ENCODE measurements at regions not wholly inside any gene's neighbourhood (a gene's known extent, or its start where the extent isn't known, plus 50 kb on each side); places are given as distances from the start of the nearest gene placed in this dataset.

DNA sequence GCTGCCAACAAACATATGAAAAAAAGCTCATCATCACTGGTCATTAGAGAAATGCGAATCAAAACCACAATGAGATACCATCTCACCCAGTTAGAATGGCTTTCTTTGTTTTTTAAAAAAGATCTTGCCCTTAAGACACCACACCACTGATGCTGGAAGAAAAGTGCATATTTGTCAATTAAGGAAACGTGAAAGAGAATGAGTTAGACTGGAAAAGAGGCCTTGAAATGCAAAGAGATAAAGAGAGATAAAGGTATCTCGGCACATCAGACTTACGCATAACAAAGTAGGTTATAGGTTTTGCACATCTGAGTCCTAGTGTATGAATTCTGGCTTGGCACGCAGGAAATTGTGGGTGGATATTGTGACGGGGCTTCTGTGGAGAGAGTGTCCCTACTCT, 149.5 kb downstream of the MTX2 start:
- H3K4me3 ChIP-seq: no peak overlapping the region
- H3K27ac ChIP-seq: no peak overlapping the region
- no peaks in the 10 kb centered on the region for H3K9me3 ChIP-seq
- no peak overlapping the region for H3K4me2 ChIP-seq
- ATAC-seq (no peak), DNase-seq (ENCODE audit: low read depth in 1 of 2, low spot score in 1 of 2) (no peak), FAIRE-seq (no peak)
- 89% methylated on average over 6 of the region's 6 CpGs for whole genome bisulfite sequencing (ENCODE audit: missing lambda C conversion rate)
- TF ChIP-seq, protein P1, sequence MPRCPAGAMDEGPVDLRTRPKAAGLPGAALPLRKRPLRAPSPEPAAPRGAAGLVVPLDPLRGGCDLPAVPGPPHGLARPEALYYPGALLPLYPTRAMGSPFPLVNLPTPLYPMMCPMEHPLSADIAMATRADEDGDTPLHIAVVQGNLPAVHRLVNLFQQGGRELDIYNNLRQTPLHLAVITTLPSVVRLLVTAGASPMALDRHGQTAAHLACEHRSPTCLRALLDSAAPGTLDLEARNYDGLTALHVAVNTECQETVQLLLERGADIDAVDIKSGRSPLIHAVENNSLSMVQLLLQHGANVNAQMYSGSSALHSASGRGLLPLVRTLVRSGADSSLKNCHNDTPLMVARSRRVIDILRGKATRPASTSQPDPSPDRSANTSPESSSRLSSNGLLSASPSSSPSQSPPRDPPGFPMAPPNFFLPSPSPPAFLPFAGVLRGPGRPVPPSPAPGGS (IDR thresholded peaks at IDR 0.05): no peak
- CTCF ChIA-PET: interaction anchor here (4.3 kb wide), 1 partner anchor 36 kb away, joined by 15 read pairs; no protein-coding TSS in a partner anchor
- peaks cover 7% of the 10 kb centered on the region; the same call in 2 of the 3 replicates for H3K4me1 ChIP-seq
- POLR2A ChIA-PET: no interaction called here

DNA sequence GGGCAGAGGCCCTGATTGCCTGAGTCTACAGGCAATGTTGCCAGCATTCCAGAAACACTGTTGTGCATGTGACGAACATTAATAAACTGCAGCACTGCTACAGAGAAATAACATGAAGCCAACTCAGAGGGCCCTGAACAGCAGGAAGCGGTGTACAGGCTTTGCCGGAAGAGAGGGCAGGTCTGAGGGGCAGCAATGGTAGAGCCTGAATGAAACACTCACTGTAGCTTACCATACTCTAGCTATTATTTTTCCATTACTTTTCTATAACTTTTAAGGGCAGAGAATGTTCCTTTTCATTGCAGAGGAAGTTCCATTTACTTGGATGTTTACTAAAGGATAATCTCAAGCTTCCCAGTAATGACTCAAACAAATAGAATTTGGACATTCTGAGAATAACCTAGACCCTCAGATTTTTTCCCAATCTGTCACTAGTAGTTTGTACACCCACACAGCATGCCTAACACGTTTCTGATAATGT, 150.4 kb downstream of the MTX2 start:
- TF ChIP-seq RAD21 (conservative IDR thresholded peaks at IDR 0.05 in 1 of 2, IDR thresholded peaks at IDR 0.05 in 1 of 2) (no peak), TP53 (CRISPR knock-in tag; IDR thresholded peaks at IDR 0.05) (no peak), EHF (CRISPR knock-in tag; IDR thresholded peaks at IDR 0.05) (no peak), FOSL2 (IDR thresholded peaks at IDR 0.05) (no peak), FOSL2 (CRISPR knock-in tag; IDR thresholded peaks at IDR 0.05) (no peak), SMC3 (IDR thresholded peaks at IDR 0.05) (no peak), GATA3 (IDR thresholded peaks at IDR 0.05; ENCODE audit: borderline replicate concordance) (no peak), JUNB (IDR thresholded peaks at IDR 0.05) (no peak), KDM1A (IDR thresholded peaks at IDR 0.05; ENCODE audit: low read depth) (no peak), ZC3H11A (IDR thresholded peaks at IDR 0.05) (no peak), SREBF2 (IDR thresholded peaks at IDR 0.05) (no peak), HDAC2 (IDR thresholded peaks at IDR 0.05) (no peak), ESRRA (IDR thresholded peaks at IDR 0.05; ENCODE audit: borderline replicate concordance, low read length) (no peak)
- TF ChIP-seq, protein P2, sequence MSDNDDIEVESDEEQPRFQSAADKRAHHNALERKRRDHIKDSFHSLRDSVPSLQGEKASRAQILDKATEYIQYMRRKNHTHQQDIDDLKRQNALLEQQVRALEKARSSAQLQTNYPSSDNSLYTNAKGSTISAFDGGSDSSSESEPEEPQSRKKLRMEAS (IDR thresholded peaks at IDR 0.05): no peak
- TF ChIP-seq, protein P3, sequence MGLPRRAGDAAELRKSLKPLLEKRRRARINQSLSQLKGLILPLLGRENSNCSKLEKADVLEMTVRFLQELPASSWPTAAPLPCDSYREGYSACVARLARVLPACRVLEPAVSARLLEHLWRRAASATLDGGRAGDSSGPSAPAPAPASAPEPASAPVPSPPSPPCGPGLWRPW (IDR thresholded peaks at IDR 0.05): no peak
- POLR2A ChIA-PET: no interaction called here
- peak in 1 of 2 experiments; percentile 55; a peak in 3 of 6 replicates for ATAC-seq
- WGBS (ENCODE audit: missing lambda C conversion rate): 54% methylated on average over 4 of the region's 4 CpGs
- FAIRE-seq: no peak
- Histone ChIP-seq H3K9me3 (no peaks in the 10 kb centered on the region), H3K4me1 (peaks cover 7% of the 10 kb centered on the region; the same call in 2 of the 3 replicates), H3K27ac (no peak overlapping the region), H3K4me2 (no peak overlapping the region), H3K4me3 (no peak overlapping the region)
- no peak for DNase-seq (ENCODE audit: low read depth in 1 of 2, low spot score in 1 of 2)
- CTCF ChIA-PET: interaction anchor here (4.3 kb wide), 1 partner anchor 35 kb away, joined by 15 read pairs; no protein-coding TSS in a partner anchor

DNA sequence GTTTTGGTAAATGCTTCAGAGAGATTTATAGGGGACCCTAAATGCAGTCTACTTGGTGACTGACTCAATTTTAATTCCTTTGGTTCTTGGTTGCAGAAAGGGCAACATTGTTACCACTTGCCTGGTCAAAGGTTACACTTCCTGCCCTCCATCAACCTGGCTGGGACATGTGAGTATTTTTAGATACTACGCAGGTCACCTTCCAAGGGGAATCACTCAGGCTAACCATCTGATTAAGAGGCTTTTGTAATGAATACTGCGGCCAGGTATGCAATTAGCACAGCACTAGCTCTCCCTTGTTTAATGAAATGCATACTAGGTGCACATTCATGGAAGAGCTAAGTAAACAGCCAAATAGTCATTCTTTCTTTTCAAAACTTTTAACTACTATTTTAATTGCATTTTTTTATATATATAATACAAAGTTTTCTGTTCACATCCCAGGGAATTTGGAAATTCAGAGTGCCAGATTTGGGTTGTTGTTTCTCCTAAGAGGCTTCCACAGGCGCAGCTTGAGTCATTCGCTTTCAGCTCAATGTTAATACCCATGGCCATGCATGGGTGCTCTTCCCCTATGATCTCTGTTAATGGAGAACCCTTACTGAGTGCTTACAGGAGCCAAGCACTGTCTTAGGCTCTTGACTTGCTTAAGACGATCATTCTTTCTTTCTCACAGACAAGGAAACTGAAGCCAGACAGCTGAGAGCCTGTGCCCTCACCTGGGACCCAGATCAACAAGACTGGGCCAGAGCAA, 152.2 kb downstream of the MTX2 start:
- POLR2A ChIA-PET: no interaction called here
- Histone ChIP-seq H3K4me3 (no peak overlapping the region), H3K4me2 (no peak overlapping the region), H3K9me3 (no peaks in the 10 kb centered on the region), H3K4me1 (peaks cover 7% of the 10 kb centered on the region; the same call in 2 of the 3 replicates), H3K27ac (no peak overlapping the region)
- FAIRE-seq: no peak
- DNase-seq (ENCODE audit: low read depth in 1 of 2, low spot score in 1 of 2): no peak
- ATAC-seq: no peak
- CTCF ChIA-PET: interaction anchor here (0.7 to 4.6 kb wide), 5 partner anchors 9 to 230 kb away, joined by 3 to 13 read pairs (median 3); no protein-coding TSS in a partner anchor
- TF ChIP-seq, protein P4, sequence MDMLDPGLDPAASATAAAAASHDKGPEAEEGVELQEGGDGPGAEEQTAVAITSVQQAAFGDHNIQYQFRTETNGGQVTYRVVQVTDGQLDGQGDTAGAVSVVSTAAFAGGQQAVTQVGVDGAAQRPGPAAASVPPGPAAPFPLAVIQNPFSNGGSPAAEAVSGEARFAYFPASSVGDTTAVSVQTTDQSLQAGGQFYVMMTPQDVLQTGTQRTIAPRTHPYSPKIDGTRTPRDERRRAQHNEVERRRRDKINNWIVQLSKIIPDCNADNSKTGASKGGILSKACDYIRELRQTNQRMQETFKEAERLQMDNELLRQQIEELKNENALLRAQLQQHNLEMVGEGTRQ (IDR thresholded peaks at IDR 0.05): no peak
- TF ChIP-seq SMC3 (IDR thresholded peaks at IDR 0.05): no peak
- TF ChIP-seq NR3C1 (IDR thresholded peaks at IDR 0.05): no peak
- TF ChIP-seq HOXA7 (CRISPR knock-in tag; IDR thresholded peaks at IDR 0.05): no peak
- no peak for TF ChIP-seq CEBPB (IDR thresholded peaks at IDR 0.05)
- TF ChIP-seq EHF (CRISPR knock-in tag; IDR thresholded peaks at IDR 0.05): no peak
- TF ChIP-seq ZSCAN20 (CRISPR knock-in tag; IDR thresholded peaks at IDR 0.05): no peak
- TF ChIP-seq FOSL2 (IDR thresholded peaks at IDR 0.05): no peak
- TF ChIP-seq FOSL2 (CRISPR knock-in tag; IDR thresholded peaks at IDR 0.05): no peak
- TF ChIP-seq KDM1A (IDR thresholded peaks at IDR 0.05; ENCODE audit: low read depth): no peak
- no peak for TF ChIP-seq MYC (IDR thresholded peaks at IDR 0.05; ENCODE audit: borderline replicate concordance, low read length)
- no peak for TF ChIP-seq CHD4 (IDR thresholded peaks at IDR 0.05; ENCODE audit: borderline replicate concordance)
- no peak for TF ChIP-seq GATA3 (IDR thresholded peaks at IDR 0.05; ENCODE audit: borderline replicate concordance)
- TF ChIP-seq, protein P5, sequence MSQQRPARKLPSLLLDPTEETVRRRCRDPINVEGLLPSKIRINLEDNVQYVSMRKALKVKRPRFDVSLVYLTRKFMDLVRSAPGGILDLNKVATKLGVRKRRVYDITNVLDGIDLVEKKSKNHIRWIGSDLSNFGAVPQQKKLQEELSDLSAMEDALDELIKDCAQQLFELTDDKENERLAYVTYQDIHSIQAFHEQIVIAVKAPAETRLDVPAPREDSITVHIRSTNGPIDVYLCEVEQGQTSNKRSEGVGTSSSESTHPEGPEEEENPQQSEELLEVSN (IDR thresholded peaks at IDR 0.05; ENCODE audit: borderline replicate concordance, low read depth): no peak
- TF ChIP-seq, protein P6, sequence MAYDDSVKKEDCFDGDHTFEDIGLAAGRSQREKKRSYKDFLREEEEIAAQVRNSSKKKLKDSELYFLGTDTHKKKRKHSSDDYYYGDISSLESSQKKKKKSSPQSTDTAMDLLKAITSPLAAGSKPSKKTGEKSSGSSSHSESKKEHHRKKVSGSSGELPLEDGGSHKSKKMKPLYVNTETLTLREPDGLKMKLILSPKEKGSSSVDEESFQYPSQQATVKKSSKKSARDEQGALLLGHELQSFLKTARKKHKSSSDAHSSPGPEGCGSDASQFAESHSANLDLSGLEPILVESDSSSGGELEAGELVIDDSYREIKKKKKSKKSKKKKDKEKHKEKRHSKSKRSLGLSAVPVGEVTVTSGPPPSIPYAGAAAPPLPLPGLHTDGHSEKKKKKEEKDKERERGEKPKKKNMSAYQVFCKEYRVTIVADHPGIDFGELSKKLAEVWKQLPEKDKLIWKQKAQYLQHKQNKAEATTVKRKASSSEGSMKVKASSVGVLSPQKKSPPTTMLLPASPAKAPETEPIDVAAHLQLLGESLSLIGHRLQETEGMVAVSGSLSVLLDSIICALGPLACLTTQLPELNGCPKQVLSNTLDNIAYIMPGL (CRISPR knock-in tag; IDR thresholded peaks at IDR 0.05; ENCODE audit: borderline replicate concordance): no peak
- no peak for TF ChIP-seq JUN (IDR thresholded peaks at IDR 0.05)
- WGBS (ENCODE audit: missing lambda C conversion rate): 91% methylated on average over 5 of the region's 5 CpGs

Data from A549 (cell line).